ENCODE measurements at regions not wholly inside any gene's neighbourhood (a gene's known extent, or its start where the extent isn't known, plus 50 kb on each side); places are given as distances from the start of the nearest gene placed in this dataset.

DNA sequence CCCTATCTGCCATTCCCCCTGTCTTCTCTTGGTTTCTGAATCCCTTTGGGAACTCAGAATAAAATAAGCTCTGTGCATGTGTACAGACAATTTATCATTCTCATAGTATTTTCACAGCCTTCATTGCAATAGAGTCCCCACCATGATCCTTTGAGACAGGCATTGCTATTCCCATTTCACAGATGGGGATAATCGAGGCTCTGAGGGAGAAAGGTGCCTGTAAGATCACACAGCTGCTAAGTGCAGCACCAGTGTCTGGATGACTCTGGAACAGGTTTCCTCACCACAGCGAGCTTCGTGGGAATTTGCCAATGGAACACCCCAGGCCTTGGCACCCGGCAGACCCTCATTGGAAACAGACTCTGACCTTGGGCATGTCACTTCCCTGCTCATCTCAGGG, 293.6 kb downstream of the NSG2 start:
- TF ChIP-seq, protein P1, sequence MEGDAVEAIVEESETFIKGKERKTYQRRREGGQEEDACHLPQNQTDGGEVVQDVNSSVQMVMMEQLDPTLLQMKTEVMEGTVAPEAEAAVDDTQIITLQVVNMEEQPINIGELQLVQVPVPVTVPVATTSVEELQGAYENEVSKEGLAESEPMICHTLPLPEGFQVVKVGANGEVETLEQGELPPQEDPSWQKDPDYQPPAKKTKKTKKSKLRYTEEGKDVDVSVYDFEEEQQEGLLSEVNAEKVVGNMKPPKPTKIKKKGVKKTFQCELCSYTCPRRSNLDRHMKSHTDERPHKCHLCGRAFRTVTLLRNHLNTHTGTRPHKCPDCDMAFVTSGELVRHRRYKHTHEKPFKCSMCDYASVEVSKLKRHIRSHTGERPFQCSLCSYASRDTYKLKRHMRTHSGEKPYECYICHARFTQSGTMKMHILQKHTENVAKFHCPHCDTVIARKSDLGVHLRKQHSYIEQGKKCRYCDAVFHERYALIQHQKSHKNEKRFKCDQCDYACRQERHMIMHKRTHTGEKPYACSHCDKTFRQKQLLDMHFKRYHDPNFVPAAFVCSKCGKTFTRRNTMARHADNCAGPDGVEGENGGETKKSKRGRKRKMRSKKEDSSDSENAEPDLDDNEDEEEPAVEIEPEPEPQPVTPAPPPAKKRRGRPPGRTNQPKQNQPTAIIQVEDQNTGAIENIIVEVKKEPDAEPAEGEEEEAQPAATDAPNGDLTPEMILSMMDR (IDR thresholded peaks at IDR 0.05) = no peak
- TF ChIP-seq POLR2AphosphoS5 (IDR thresholded peaks at IDR 0.05) (no peak), POLR2A (IDR thresholded peaks at IDR 0.05) (no peak)
- Histone ChIP-seq H3K36me3 (no peaks in the 10 kb centered on the region), H3K27ac (no peak overlapping the region), H3K27me3 (peaks cover 0 to 29% of the 10 kb centered on the region in 2 donors), H3K4me3 (no peak overlapping the region), H3K4me1 (no peaks in the 10 kb centered on the region), H3K9me3 (no peaks in the 10 kb centered on the region)
- no peak for DNase-seq (ENCODE audit: low spot score in 2 of 2)
- intact Hi-C loops (cut with DNase I; ENCODE audit: low total_unique reads) = no loop called here

DNA sequence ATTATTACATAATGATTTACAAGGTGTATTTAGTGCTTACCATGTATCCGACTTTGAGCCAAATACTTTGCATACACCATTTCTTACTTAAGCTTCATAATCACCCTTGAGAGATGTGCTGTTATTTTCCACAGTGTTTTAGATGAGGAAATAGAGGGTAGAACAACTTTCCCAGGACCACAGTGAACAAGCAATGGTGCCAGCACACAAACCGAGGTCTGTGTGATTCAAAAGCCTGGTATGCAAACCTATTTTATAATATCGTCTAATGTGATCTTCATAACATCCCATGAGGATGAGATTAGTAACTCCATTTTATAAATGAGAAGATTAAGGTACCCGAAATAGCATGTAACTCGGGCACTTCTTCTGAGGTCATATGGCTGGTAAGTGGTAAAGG, 294.7 kb downstream of the NSG2 start:
- Histone ChIP-seq H3K36me3 (no peaks in the 10 kb centered on the region), H3K4me1 (no peaks in the 10 kb centered on the region), H3K9me3 (peaks cover 0 to 6% of the 10 kb centered on the region in 2 donors), H3K27me3 (peaks cover 0 to 22% of the 10 kb centered on the region in 2 donors), H3K4me3 (no peak overlapping the region), H3K27ac (no peak overlapping the region)
- intact Hi-C loops (cut with DNase I; ENCODE audit: low total_unique reads) = no loop called here
- TF ChIP-seq, protein P1 (IDR thresholded peaks at IDR 0.05) = no peak
- TF ChIP-seq POLR2AphosphoS5 (IDR thresholded peaks at IDR 0.05) (no peak), POLR2A (IDR thresholded peaks at IDR 0.05) (no peak)
- DNase-seq (ENCODE audit: low spot score in 2 of 2) = no peak

DNA sequence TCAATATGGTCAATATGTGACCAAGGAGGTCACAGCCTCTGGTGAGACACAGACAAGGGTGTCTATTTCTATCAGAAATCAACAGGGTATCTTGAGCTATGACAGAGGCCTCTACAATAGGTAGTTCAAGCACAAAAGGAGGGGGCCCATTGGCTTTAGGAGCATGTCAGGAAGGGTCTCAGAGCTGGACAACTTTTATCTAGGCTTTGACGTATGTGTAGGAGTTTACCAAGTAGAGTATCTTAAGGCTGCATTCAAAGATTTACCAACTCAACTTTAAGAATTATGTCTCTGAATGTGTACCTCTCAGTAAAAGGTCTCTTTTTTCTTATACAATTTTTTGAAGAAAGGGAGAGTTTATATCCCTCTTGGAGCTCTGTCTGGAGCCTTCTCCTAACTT, 297.2 kb downstream of the NSG2 start:
- intact Hi-C loops (cut with DNase I; ENCODE audit: low total_unique reads) = no loop called here
- TF ChIP-seq, protein P1 (IDR thresholded peaks at IDR 0.05) = no peak
- no peak for TF ChIP-seq POLR2A (IDR thresholded peaks at IDR 0.05)
- no peak for TF ChIP-seq POLR2AphosphoS5 (IDR thresholded peaks at IDR 0.05)
- Histone ChIP-seq H3K27me3 (peaks cover 0 to 3% of the 10 kb centered on the region in 2 donors), H3K4me3 (no peak overlapping the region), H3K9me3 (peaks cover 0 to 6% of the 10 kb centered on the region in 2 donors), H3K4me1 (no peaks in the 10 kb centered on the region), H3K27ac (no peak overlapping the region), H3K36me3 (no peaks in the 10 kb centered on the region)
- no peak for DNase-seq (ENCODE audit: low spot score in 2 of 2)

DNA sequence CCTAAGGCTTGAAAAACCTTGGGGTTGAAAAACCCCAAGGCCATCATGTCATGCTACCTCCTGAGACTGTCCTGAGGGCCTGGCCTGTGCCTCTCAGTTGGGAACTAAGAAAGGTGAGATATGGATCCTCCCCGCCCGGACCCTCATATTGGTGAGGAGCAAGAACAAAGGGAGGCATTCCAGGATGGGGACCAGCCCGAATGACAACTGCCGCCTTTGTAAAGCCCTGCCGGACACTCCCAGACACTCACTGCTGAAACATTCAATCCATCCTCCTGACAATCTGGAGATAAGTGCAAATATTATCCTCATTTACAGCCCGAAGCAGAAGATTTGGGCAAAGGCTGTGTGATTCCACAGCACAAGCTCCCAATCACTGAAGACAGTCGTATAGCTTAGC, 298.3 kb downstream of the NSG2 start:
- H3K9me3 ChIP-seq = peaks cover 0 to 6% of the 10 kb centered on the region in 2 donors
- H3K4me1 ChIP-seq = no peaks in the 10 kb centered on the region
- H3K27me3 ChIP-seq = peaks cover 0 to 3% of the 10 kb centered on the region in 2 donors
- TF ChIP-seq POLR2AphosphoS5 (IDR thresholded peaks at IDR 0.05) = no peak
- TF ChIP-seq POLR2A (IDR thresholded peaks at IDR 0.05) = no peak
- TF ChIP-seq, protein P1 (IDR thresholded peaks at IDR 0.05) = no peak
- DNase-seq (ENCODE audit: low spot score in 2 of 2) = no peak
- no peaks in the 10 kb centered on the region for H3K36me3 ChIP-seq
- no peak overlapping the region for H3K27ac ChIP-seq
- H3K4me3 ChIP-seq = no peak overlapping the region
- intact Hi-C loops (cut with DNase I; ENCODE audit: low total_unique reads) = no loop called here

DNA sequence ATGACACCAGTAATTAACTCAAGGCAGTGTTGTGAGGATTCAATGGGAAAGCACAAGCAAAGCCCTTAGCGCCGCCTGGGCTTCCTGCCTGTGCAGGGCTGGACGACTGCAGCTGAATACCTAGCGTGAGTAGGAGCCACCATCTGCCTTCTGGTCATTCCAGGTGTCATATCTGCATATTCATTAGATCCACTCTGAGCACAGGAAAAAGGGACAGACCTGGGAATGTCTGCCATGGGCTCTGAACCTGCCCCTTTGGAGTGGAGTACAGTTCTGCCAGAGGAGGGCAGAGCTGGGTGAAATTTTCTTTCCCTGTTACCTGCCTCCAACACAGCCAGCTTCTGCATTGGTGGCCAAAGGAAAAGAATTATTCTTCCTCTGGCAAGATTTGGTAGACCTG, 298.8 kb downstream of the NSG2 start:
- intact Hi-C loops (cut with DNase I; ENCODE audit: low total_unique reads) = no loop called here
- Histone ChIP-seq H3K4me3 (no peak overlapping the region), H3K36me3 (no peaks in the 10 kb centered on the region), H3K9me3 (peaks cover 0 to 6% of the 10 kb centered on the region in 2 donors), H3K4me1 (no peaks in the 10 kb centered on the region), H3K27me3 (peaks cover 0 to 3% of the 10 kb centered on the region in 2 donors), H3K27ac (no peak overlapping the region)
- no peak for DNase-seq (ENCODE audit: low spot score in 2 of 2)
- TF ChIP-seq POLR2A (IDR thresholded peaks at IDR 0.05) = no peak
- no peak for TF ChIP-seq POLR2AphosphoS5 (IDR thresholded peaks at IDR 0.05)
- TF ChIP-seq, protein P1 (IDR thresholded peaks at IDR 0.05) = no peak
